ENCODE measurements at regions not wholly inside any gene's neighbourhood (a gene's known extent, or its start where the extent isn't known, plus 50 kb on each side); places are given as distances from the start of the nearest gene placed in this dataset.

GRCh38 chr11:23540101-23540561 is 679.9 kb upstream of the CCDC179 start:
- TF ChIP-seq CTCF (IDR thresholded peaks at IDR 0.05) = peak; percentile 89
- no peak for TF ChIP-seq ZFX (IDR thresholded peaks at IDR 0.05; ENCODE audit: borderline replicate concordance)
- no peak overlapping the region for H3K27ac ChIP-seq

DNA sequence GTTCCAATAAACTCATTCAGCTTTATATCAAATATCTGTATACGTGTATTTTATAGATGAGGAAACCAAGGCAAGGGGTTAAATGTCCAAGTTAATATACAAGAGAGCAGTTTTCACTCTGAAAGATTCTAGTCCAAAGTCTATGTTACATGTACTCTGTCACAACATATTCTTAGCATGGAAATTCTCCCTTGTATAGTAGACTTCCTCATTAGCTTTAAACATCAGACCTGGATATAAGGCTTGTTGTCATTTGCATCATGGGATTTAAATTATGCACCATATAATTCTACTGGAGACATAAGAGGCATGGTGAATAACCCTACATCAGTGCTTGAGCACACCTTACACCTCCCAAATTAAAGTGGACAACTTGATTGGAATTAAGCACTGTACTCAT is 681.9 kb upstream of the CCDC179 start:
- no peak overlapping the region for H3K27ac ChIP-seq
- TF ChIP-seq ZFX (IDR thresholded peaks at IDR 0.05; ENCODE audit: borderline replicate concordance) (no peak), CTCF (IDR thresholded peaks at IDR 0.05) (no peak)

DNA sequence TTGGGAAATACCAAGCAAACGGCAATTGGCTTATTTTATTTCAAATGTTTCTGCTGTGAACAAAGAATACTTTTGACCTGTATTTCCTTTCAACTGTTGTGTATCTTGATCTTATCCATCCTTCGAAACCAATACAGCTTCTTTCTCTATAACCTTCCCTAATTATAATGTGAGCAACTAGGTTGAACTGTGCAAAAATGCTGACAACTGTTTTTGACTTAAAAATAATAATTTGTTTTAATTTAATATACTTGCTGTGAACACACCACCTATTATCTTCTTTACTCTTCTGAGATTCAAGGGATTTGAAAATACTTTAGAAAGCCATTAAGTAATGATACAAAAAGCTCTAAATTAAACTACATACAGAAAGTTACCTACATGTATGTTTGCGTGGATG is 682.5 kb upstream of the CCDC179 start:
- no peak overlapping the region for H3K27ac ChIP-seq

GRCh38 chr11:23543651-23544222 is 683.5 kb upstream of the CCDC179 start:
- no peak for TF ChIP-seq ZFX (IDR thresholded peaks at IDR 0.05; ENCODE audit: borderline replicate concordance)
- TF ChIP-seq CTCF (IDR thresholded peaks at IDR 0.05) = no peak
- no peak overlapping the region for H3K27ac ChIP-seq

More for the DNA sequence above, 682.5 kb upstream of the CCDC179 start:
- no peak for TF ChIP-seq ZFX (IDR thresholded peaks at IDR 0.05; ENCODE audit: borderline replicate concordance)
- no peak for TF ChIP-seq CTCF (IDR thresholded peaks at IDR 0.05)

- TF ChIP-seq CTCF (IDR thresholded peaks at IDR 0.05) (no peak), ZFX (IDR thresholded peaks at IDR 0.05; ENCODE audit: borderline replicate concordance) (no peak)
- no peak overlapping the region for H3K27ac ChIP-seq
Observed at GRCh38 chr11:23551706-23552105, 691.4 kb upstream of the CCDC179 start.

DNA sequence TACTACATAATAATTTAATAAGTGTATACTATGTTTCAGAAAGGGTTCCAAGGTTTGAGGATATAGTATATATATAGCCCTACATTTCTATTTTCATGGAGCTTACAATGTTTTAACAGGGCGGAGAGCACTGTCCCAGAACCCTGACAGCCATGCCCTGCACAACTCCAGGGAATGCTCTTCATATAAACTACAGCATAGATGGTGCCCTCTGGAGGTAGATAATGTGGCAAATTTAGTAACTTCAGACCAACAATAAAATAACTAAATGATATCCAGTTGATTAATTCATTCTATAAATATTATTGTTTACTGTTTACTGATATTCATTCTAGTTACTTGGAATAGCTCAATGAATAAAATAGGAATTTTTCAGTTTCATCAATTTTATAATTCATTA is 693.7 kb upstream of the CCDC179 start:
- TF ChIP-seq CTCF (IDR thresholded peaks at IDR 0.05) (peak; percentile 24), ZFX (IDR thresholded peaks at IDR 0.05; ENCODE audit: borderline replicate concordance) (no peak)
- no peak overlapping the region for H3K27ac ChIP-seq

- TF ChIP-seq CTCF (IDR thresholded peaks at IDR 0.05) (no peak), ZFX (IDR thresholded peaks at IDR 0.05; ENCODE audit: borderline replicate concordance) (no peak)
- H3K27ac ChIP-seq = no peak overlapping the region
Observed at GRCh38 chr11:23555085-23555484, 694.8 kb upstream of the CCDC179 start.
